ENCODE measurements at regions not wholly inside any gene's neighbourhood (a gene's known extent, or its start where the extent isn't known, plus 50 kb on each side); places are given as distances from the start of the nearest gene placed in this dataset.
A peak's percentile ranks its signal among the peaks of the same experiment; 100 is the strongest.
"Not testable (repeated sequence)": the region's sequence is repeated elsewhere in the genome, so short reads cannot be mapped to it uniquely, and the experiment has no call there.

GRCh38 chr9:96158147-96158546 lies 143.8 kb downstream of the HSD17B3 start:
- H3K27ac ChIP-seq (ENCODE audit: low read length): no peak overlapping the region
- DNase-seq: no peak
- H3K27me3 ChIP-seq (ENCODE audit: control insufficient read depth, insufficient read depth, low read length): peaks cover 4% of the 10 kb centered on the region
- WGBS (ENCODE audit: insufficient coverage): 77% methylated on average over 7 of the region's 8 CpGs
- H3K4me1 ChIP-seq (ENCODE audit: control insufficient read depth, insufficient read depth, low read length): peaks cover 10% of the 10 kb centered on the region
- H3K9me3 ChIP-seq (replicated peaks; ENCODE audit: control insufficient read depth, low read depth, low read length): no peaks in the 10 kb centered on the region
- no peaks in the 10 kb centered on the region for H3K36me3 ChIP-seq (ENCODE audit: control insufficient read depth, insufficient read depth, low read length)
- H3K4me3 ChIP-seq (ENCODE audit: low read length): no peak overlapping the region

DNA sequence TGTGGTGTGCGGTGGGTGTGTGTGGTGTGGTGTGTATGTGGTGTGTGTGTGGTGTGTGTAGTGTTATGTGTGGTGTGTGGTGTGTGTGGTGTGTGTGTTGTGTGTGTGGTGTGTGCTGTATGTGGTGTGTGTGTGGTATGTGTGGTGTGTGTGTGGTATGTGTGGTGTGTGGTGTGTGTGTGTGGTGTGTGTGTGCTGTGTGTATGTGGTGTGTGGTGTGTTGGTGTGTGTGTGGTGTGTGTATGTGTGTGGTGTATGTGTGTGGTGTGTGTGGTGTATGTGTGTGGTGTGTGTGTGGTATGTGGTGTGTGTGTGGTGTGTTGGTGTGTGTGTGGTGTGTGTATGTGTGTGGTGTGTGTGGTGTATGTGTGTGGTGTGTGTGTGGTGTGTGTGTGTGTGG lies 144.3 kb downstream of the HSD17B3 start:
- Histone ChIP-seq H3K36me3 (ENCODE audit: control insufficient read depth, insufficient read depth, low read length) (no peaks in the 10 kb centered on the region), H3K4me1 (ENCODE audit: control insufficient read depth, insufficient read depth, low read length) (peaks cover 10% of the 10 kb centered on the region), H3K27me3 (ENCODE audit: control insufficient read depth, insufficient read depth, low read length) (peaks cover 8% of the 10 kb centered on the region), H3K9me3 (replicated peaks; ENCODE audit: control insufficient read depth, low read depth, low read length) (no peaks in the 10 kb centered on the region), H3K4me3 (ENCODE audit: low read length) (no peak overlapping the region), H3K27ac (ENCODE audit: low read length) (no peak overlapping the region)
- WGBS (ENCODE audit: insufficient coverage): no CpG with 5 or more reads among the region's 1 CpG
- DNase-seq: no peak

DNA sequence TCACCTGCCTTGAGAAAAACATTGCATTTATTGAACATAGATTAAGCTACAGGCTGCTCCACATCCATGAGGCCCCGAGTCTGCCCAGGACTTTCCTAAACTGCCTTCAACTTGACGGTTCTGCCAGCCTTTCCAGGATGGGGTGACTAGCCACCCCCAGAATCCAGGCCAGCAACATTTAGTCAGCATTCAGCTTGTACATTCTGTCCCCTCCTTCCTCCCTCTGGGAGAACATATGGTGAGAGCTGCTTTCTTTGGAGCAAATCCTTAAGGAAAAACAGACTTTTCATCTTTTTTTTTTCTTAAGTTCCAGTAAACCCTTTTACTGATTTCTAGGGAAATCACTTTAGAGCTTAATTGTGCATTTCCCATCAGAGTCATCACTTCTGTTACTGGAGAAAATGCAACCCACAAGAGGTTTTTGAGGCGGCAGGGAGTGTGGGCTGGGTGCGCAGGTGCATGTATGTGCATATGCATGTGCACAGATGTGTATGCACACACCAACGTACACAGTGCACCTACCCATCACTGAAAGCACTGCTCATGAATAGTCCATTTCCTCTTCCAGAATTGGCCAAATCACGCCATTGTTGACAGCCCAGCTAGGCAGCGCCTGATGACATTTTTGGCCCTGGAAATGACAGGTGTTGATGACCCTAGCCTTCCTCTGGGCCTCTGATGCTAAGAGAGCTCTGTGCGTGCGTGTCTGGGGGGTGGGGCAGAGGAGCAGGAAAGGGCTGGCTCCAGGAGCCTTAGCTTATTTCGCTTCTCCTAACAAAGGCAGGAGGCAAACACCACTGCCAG lies 145.6 kb downstream of the HSD17B3 start:
- no peak overlapping the region for H3K27ac ChIP-seq (ENCODE audit: low read length)
- no peaks in the 10 kb centered on the region for H3K36me3 ChIP-seq (ENCODE audit: control insufficient read depth, insufficient read depth, low read length)
- 23% methylated on average over 6 of the region's 10 CpGs for WGBS (ENCODE audit: insufficient coverage)
- H3K4me3 ChIP-seq (ENCODE audit: low read length): no peak overlapping the region
- no peaks in the 10 kb centered on the region for H3K9me3 ChIP-seq (replicated peaks; ENCODE audit: control insufficient read depth, low read depth, low read length)
- peaks cover 7% of the 10 kb centered on the region for H3K27me3 ChIP-seq (ENCODE audit: control insufficient read depth, insufficient read depth, low read length)
- no peak for DNase-seq
- H3K4me1 ChIP-seq (ENCODE audit: control insufficient read depth, insufficient read depth, low read length): peaks cover 10% of the 10 kb centered on the region

GRCh38 chr9:96154081-96154480 lies 147.9 kb downstream of the HSD17B3 start:
- no peak overlapping the region for H3K4me3 ChIP-seq (ENCODE audit: low read length)
- H3K9me3 ChIP-seq (replicated peaks; ENCODE audit: control insufficient read depth, low read depth, low read length): no peaks in the 10 kb centered on the region
- peaks cover 13% of the 10 kb centered on the region for H3K4me1 ChIP-seq (ENCODE audit: control insufficient read depth, insufficient read depth, low read length)
- no peaks in the 10 kb centered on the region for H3K36me3 ChIP-seq (ENCODE audit: control insufficient read depth, insufficient read depth, low read length)
- DNase-seq: no peak
- 90% methylated on average over 11 of the region's 13 CpGs for WGBS (ENCODE audit: insufficient coverage)
- peaks cover 9% of the 10 kb centered on the region for H3K27me3 ChIP-seq (ENCODE audit: control insufficient read depth, insufficient read depth, low read length)
- no peak overlapping the region for H3K27ac ChIP-seq (ENCODE audit: low read length)

GRCh38 chr9:96152550-96152949 lies 149.4 kb downstream of the HSD17B3 start:
- Histone ChIP-seq H3K27ac (ENCODE audit: low read length) (no peak overlapping the region), H3K4me1 (ENCODE audit: control insufficient read depth, insufficient read depth, low read length) (peaks cover 13% of the 10 kb centered on the region), H3K9me3 (replicated peaks; ENCODE audit: control insufficient read depth, low read depth, low read length) (no peaks in the 10 kb centered on the region), H3K4me3 (ENCODE audit: low read length) (no peak overlapping the region), H3K27me3 (ENCODE audit: control insufficient read depth, insufficient read depth, low read length) (peaks cover 9% of the 10 kb centered on the region), H3K36me3 (ENCODE audit: control insufficient read depth, insufficient read depth, low read length) (no peaks in the 10 kb centered on the region)
- 63% methylated on average over 2 of the region's 2 CpGs for WGBS (ENCODE audit: insufficient coverage)
- no peak for DNase-seq

DNA sequence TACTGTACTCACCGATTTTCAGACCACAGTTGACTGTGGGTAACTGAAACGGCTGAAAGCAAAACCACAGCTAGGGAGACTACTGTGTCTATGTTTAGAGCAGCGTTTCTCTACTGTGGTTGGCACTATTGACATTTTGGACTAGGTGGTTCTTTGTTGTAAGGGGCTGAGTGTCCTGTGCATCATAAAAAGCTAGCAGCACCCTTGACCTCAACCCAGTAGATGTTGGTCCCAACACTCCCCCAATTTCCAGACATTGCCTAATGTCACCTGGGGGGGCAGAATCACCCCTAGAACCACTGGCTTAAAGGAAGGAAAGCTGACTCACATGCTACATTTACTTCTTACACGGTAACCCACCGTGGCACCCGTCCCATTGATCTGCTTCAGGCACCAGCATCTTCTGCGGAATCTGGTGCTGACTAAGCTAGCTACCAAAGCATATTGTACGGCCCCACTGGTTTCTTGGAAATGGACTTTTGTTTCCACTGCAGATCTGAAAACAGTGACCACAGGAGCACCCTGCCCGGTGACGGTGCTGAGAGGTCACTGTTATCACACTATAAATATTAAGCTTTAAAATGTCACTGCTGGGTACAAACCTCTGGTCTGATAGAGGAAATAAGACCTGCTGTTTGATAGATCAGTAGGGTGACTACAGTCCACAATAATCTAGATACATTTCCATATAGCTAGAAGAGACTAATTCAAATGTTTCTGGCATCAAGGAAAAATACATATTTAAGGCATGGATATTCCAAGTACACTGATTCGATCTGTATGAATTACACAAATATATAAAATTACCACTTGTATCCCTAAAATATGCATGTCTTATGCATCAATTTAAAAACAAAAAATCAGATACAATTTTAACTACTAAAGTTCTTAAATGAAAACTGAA lies 151.4 kb downstream of the HSD17B3 start:
- peaks cover 11% of the 10 kb centered on the region for H3K27me3 ChIP-seq (ENCODE audit: control insufficient read depth, insufficient read depth, low read length)
- 88% methylated on average over 5 of the region's 11 CpGs for WGBS (ENCODE audit: insufficient coverage)

GRCh38 chr9:96149533-96150280 lies 152.3 kb downstream of the HSD17B3 start:
- Histone ChIP-seq H3K27me3 (ENCODE audit: control insufficient read depth, insufficient read depth, low read length) (peaks cover 11% of the 10 kb centered on the region), H3K4me3 (ENCODE audit: low read length) (no peak overlapping the region), H3K36me3 (ENCODE audit: control insufficient read depth, insufficient read depth, low read length) (no peaks in the 10 kb centered on the region), H3K4me1 (ENCODE audit: control insufficient read depth, insufficient read depth, low read length) (peaks cover 3% of the 10 kb centered on the region), H3K9me3 (replicated peaks; ENCODE audit: control insufficient read depth, low read depth, low read length) (no peaks in the 10 kb centered on the region), H3K27ac (ENCODE audit: low read length) (no peak overlapping the region)
- WGBS (ENCODE audit: insufficient coverage): 13% methylated on average over 9 of the region's 13 CpGs
- DNase-seq: no peak

More for the DNA sequence above, 151.4 kb downstream of the HSD17B3 start:
- no peak overlapping the region for H3K27ac ChIP-seq (ENCODE audit: low read length)
- H3K36me3 ChIP-seq (ENCODE audit: control insufficient read depth, insufficient read depth, low read length): no peaks in the 10 kb centered on the region
- DNase-seq: no peak
- no peak overlapping the region for H3K4me3 ChIP-seq (ENCODE audit: low read length)
- H3K4me1 ChIP-seq (ENCODE audit: control insufficient read depth, insufficient read depth, low read length): peaks cover 3% of the 10 kb centered on the region
- H3K9me3 ChIP-seq (replicated peaks; ENCODE audit: control insufficient read depth, low read depth, low read length): no peaks in the 10 kb centered on the region

GRCh38 chr9:96148634-96149532 lies 153.1 kb downstream of the HSD17B3 start:
- DNase-seq: no peak
- Histone ChIP-seq H3K4me3 (ENCODE audit: low read length) (no peak overlapping the region), H3K9me3 (replicated peaks; ENCODE audit: control insufficient read depth, low read depth, low read length) (no peaks in the 10 kb centered on the region), H3K27me3 (ENCODE audit: control insufficient read depth, insufficient read depth, low read length) (peaks cover 11% of the 10 kb centered on the region), H3K36me3 (ENCODE audit: control insufficient read depth, insufficient read depth, low read length) (no peaks in the 10 kb centered on the region), H3K4me1 (ENCODE audit: control insufficient read depth, insufficient read depth, low read length) (peaks cover 3% of the 10 kb centered on the region), H3K27ac (ENCODE audit: low read length) (no peak overlapping the region)
- WGBS (ENCODE audit: insufficient coverage): 80% methylated on average over 5 of the region's 8 CpGs

DNA sequence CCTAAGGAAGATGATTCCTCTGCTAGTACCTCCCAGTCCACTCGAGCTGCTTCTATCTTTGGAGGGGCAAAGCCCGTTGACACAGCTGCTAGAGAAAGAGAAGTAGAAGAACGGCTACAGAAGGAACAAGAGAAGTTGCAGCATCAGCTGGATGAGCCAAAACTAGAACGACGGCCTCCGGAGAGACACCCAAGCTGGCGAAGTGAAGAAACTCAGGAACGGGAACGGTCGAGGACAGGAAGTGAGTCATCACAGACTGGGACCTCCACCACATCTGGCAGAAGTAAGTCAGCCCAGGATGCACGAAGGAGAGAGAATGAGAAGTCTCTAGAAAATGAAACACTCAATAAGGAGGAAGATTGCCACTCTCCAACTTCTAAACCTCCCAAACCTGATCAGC lies 154.9 kb downstream of the HSD17B3 start:
- WGBS (ENCODE audit: insufficient coverage): 67% methylated on average over 5 of the region's 11 CpGs
- not testable (repeated sequence) for H3K4me1 ChIP-seq (ENCODE audit: control insufficient read depth, insufficient read depth, low read length); H3K36me3 ChIP-seq (ENCODE audit: control insufficient read depth, insufficient read depth, low read length); H3K27ac ChIP-seq (ENCODE audit: low read length); H3K4me3 ChIP-seq (ENCODE audit: low read length); H3K9me3 ChIP-seq (replicated peaks; ENCODE audit: control insufficient read depth, low read depth, low read length); H3K27me3 ChIP-seq (ENCODE audit: control insufficient read depth, insufficient read depth, low read length)
- peak; percentile 49 for DNase-seq
